ENCODE measurements at regions not wholly inside any gene's neighbourhood (a gene's known extent, or its start where the extent isn't known, plus 50 kb on each side); places are given as distances from the start of the nearest gene placed in this dataset.
"Not testable (repeated sequence)": the region's sequence is repeated elsewhere in the genome, so short reads cannot be mapped to it uniquely, and the experiment has no call there.

- H3K4me1 ChIP-seq = no peaks in the 10 kb centered on the region
- no peaks in the 10 kb centered on the region for H3K36me3 ChIP-seq
- no peak overlapping the region for H3K4me3 ChIP-seq (ENCODE audit: low read depth, low read length)
- DNase-seq = no peak
- H3K9me3 ChIP-seq = no peaks in the 10 kb centered on the region
- TF ChIP-seq, protein P1, sequence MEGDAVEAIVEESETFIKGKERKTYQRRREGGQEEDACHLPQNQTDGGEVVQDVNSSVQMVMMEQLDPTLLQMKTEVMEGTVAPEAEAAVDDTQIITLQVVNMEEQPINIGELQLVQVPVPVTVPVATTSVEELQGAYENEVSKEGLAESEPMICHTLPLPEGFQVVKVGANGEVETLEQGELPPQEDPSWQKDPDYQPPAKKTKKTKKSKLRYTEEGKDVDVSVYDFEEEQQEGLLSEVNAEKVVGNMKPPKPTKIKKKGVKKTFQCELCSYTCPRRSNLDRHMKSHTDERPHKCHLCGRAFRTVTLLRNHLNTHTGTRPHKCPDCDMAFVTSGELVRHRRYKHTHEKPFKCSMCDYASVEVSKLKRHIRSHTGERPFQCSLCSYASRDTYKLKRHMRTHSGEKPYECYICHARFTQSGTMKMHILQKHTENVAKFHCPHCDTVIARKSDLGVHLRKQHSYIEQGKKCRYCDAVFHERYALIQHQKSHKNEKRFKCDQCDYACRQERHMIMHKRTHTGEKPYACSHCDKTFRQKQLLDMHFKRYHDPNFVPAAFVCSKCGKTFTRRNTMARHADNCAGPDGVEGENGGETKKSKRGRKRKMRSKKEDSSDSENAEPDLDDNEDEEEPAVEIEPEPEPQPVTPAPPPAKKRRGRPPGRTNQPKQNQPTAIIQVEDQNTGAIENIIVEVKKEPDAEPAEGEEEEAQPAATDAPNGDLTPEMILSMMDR (IDR thresholded peaks at IDR 0.05; ENCODE audit: low read depth, low read length) = no peak
- H3K27me3 ChIP-seq = no peaks in the 10 kb centered on the region
These were observed 145.4 kb upstream of the RXFP1 start for GRCh38 chr4:158376106-158376840.

DNA sequence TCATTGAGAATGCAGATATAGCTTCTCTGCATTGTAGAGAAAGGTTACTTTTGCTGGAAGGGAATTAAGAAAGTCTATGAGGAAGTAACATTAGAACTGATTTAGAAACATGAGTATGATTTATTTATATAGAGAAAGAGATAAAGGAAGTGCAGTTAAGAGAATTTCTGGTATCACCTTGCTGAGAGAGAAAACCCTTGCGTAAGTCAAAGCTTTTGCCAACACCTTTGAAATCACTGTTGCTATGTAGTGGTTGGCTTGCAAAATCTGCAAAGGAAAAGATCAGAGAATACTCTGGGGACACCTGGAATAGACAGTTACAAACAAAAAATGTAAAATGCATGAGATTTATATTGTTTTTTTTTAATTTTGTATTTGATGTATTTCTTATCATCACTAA lies 137.3 kb upstream of the RXFP1 start:
- Histone ChIP-seq H3K4me1 (no peaks in the 10 kb centered on the region), H3K36me3 (no peaks in the 10 kb centered on the region), H3K27me3 (no peaks in the 10 kb centered on the region), H3K4me3 (ENCODE audit: low read depth, low read length) (no peak overlapping the region), H3K9me3 (no peaks in the 10 kb centered on the region)
- TF ChIP-seq, protein P1 (IDR thresholded peaks at IDR 0.05; ENCODE audit: low read depth, low read length) = no peak
- no peak for DNase-seq

DNA sequence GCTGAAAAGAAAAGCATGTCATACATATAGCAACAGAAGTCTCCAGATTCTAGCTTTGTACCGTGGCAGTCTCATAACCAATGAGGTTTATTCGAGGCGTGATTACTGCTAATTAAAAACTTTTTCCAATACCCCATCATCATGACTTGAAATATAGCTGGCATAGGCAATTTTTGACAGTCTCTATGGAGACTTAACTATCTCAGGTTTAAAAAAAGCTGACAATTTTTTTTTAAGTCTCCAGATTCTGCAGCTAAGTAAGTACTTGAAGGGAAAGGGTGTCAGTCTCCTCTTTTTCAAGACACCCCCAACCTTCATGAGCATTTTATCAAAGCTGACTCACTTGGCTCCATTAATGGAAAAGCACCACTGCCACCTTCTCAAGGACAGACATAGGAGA lies 126.3 kb upstream of the RXFP1 start:
- H3K27me3 ChIP-seq = no peaks in the 10 kb centered on the region
- TF ChIP-seq, protein P1 (IDR thresholded peaks at IDR 0.05; ENCODE audit: low read depth, low read length) = no peak
- no peaks in the 10 kb centered on the region for H3K36me3 ChIP-seq
- no peaks in the 10 kb centered on the region for H3K4me1 ChIP-seq
- H3K4me3 ChIP-seq (ENCODE audit: low read depth, low read length) = no peak overlapping the region
- DNase-seq = no peak
- H3K9me3 ChIP-seq = no peaks in the 10 kb centered on the region

DNA sequence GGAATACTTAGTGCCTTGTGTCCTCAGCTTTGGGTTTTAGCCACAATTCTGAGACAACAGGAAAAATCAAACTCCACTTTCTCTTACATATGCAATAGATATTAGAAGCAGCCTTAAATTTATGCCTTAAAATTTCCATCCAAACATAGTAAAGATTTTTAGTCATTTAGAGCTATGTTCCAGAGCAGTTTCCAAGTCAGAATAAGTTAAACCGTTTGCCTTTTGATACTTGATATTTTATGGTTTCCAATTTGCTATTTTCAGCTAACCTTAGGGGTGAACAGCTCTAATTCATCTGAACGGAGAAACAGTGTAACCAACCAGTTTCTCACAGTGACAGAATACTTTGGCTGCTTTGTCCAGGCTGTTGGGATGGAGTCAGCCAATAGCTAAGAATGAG lies 125.8 kb upstream of the RXFP1 start:
- Histone ChIP-seq H3K27me3 (no peaks in the 10 kb centered on the region), H3K4me3 (ENCODE audit: low read depth, low read length) (no peak overlapping the region), H3K4me1 (no peaks in the 10 kb centered on the region), H3K36me3 (no peaks in the 10 kb centered on the region), H3K9me3 (no peaks in the 10 kb centered on the region)
- TF ChIP-seq, protein P1 (IDR thresholded peaks at IDR 0.05; ENCODE audit: low read depth, low read length) = no peak
- no peak for DNase-seq

DNA sequence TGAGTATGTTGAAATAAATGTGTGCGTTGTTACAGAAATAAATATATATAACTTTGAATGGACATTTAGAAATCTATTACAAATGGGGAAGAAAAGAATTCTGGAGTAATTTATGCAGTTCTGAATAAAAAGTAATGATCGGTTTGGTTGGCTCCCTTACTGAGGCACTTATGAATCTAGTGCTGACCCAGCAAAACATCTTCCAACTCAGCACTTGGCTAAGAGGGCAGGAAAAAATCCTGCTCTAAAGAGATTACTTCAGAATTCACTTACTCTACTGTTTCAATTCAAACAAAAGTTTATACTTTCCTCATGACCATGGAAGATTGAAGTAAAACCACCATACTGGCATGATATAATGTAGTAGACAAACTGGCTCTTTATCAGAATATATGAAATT lies 123.9 kb upstream of the RXFP1 start:
- DNase-seq = no peak
- no peak overlapping the region for H3K4me3 ChIP-seq (ENCODE audit: low read depth, low read length)
- TF ChIP-seq, protein P1 (IDR thresholded peaks at IDR 0.05; ENCODE audit: low read depth, low read length) = no peak
- H3K9me3 ChIP-seq = no peaks in the 10 kb centered on the region
- H3K36me3 ChIP-seq = no peaks in the 10 kb centered on the region
- H3K4me1 ChIP-seq = no peaks in the 10 kb centered on the region
- no peaks in the 10 kb centered on the region for H3K27me3 ChIP-seq

- H3K36me3 ChIP-seq; H3K27me3 ChIP-seq; DNase-seq; H3K4me1 ChIP-seq; H3K4me3 ChIP-seq (ENCODE audit: low read depth, low read length); H3K9me3 ChIP-seq: not testable (repeated sequence)
These were observed 113.7 kb upstream of the RXFP1 start for GRCh38 chr4:158407961-158408360.
